ENCODE measurements at regions not wholly inside any gene's neighbourhood (a gene's known extent, or its start where the extent isn't known, plus 50 kb on each side); places are given as distances from the start of the nearest gene placed in this dataset.

- no peak for DNase-seq (ENCODE audit: low spot score)
Observed at GRCh38 chr17:55634702-55635101, 88.0 kb downstream of the TMEM100 start.

DNA sequence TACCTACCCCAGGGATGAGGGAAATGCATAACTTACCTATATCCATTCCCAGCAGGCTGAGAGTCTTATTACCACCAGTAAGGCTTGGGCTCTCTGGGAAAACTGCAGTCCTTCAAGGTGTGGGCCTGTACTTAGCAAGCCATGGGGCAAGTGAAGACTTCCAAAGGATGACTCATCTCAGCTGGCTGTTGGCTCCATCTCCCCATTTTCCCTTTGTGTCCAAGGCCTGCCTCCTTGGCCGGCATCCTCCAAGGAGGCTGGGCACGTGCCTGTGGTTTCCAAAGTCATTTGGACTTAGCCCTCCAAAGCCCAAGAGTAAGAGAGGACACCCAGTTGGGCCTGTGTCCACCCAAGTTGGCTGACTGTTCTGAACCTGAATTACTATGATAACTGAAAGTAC, 89.8 kb downstream of the TMEM100 start:
- no peak for DNase-seq (ENCODE audit: low spot score)

- no peak for DNase-seq (ENCODE audit: low spot score)
Observed at GRCh38 chr17:55632236-55632635, 90.4 kb downstream of the TMEM100 start.

DNA sequence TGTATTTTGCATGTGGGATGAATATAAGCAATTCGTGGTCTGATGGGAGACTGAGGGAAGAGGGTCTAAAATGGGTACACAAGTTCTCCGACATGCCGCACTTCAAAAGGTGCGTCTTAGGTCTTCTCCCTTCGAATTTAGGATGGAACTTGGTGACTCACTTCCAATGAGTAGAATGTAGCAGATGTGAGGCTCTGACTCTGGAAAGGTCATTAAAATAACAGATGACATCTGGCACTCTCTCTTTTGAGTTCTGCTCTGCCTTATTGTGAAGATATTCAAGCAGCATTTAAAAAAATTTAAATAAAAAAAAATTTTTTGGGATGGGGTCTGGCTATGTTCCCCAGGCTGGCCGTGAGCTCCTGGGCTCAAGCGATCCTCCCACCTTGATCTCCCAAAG, 92.7 kb downstream of the TMEM100 start:
- no peak for DNase-seq (ENCODE audit: low spot score)

- no peak for DNase-seq (ENCODE audit: low spot score)
Observed at GRCh38 chr17:55625521-55625920, 97.1 kb downstream of the TMEM100 start.

DNA sequence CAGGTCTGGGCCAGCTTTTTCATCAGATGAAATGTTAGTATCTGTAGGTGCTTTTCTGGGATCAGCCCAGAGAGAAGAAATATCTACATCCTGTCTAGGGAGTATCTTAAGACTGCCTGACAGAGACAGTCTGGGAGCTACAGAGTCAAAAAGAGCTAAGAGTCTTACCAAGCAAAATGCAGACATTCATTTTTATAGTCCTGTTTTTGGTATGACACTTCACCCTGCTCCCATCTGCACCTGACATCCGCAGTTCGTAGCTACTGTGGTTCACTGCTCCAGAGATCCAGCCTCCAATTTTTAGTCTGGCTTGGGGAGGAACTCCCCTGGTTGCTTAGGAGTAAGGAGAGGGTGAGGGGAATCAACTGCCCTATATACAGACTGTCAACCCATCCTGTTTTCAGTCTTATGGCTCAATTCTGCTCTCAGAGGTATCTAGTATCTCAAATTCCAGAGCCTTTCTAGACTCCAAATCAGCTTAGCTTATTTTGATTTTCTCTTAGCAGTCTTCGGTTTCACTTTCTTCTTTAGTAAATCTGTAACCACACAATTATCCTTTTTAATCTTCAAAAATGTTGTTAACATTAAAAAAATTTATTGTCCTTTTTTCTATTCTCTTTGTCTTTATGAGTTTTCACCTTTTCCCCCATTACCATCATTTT, 97.8 kb downstream of the TMEM100 start:
- DNase-seq (ENCODE audit: low spot score), result no peak

DNA sequence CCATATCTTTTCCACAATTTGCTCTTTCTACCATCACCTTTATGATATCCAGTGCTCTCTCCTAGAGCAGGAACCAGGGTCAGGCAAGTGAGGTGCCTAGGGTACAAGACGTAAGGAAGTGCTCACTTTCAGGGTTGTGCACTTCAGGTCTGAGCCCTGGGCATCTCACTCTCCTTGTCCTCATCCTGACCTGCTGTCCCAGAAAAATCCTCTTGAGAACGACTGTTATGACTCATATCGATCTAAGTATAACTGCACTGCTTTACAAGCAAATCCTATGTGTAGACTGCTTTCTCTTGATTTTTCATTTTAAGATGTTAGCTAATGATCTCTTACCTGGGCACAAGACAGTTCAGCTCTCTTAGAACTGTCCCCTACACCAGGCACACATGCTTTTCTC, 100.1 kb downstream of the TMEM100 start:
- DNase-seq (ENCODE audit: low spot score), result no peak

DNA sequence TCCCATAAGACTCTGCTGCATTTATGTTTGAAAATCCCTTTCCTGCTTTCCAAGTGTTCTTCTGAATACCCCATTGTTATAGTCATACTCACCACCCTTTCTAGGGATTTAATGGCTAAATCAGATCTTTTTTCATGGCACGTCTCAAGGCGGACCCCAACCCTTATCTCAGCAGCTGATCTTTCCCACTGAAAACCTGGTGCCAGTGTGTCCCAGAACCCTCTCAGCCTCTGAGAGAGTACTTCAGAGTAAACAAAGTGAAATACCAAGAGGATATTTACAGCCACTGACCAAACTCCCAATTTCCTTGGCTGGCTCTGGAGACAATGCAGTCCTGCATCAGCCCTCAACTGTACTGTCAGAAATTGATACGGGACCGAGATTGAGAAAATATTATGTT, 101.7 kb downstream of the TMEM100 start:
- DNase-seq (ENCODE audit: low spot score), result no peak

- DNase-seq (ENCODE audit: low spot score), result no peak
Observed at GRCh38 chr17:55620023-55620422, 102.6 kb downstream of the TMEM100 start.

DNA sequence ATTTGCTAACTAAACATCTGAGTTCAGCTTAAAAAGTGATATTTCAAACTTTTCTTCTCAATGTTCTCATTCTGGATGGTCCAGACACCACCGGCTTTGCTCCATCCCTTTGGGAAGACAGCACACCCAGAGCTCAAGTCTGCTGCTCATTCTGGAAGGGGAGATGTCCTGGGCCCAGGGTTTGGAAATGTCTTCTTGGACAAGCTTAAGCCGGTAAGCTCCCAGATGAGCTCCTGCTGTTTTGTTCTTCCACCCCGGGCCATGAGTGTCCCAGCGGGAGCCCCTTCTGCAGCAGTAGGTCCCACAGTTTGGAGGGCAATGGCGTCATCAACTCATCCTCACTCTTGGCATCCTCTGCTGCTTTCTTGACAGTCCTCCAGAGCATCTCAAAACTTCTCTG, 105.2 kb downstream of the TMEM100 start:
- DNase-seq (ENCODE audit: low spot score), result no peak

DNA sequence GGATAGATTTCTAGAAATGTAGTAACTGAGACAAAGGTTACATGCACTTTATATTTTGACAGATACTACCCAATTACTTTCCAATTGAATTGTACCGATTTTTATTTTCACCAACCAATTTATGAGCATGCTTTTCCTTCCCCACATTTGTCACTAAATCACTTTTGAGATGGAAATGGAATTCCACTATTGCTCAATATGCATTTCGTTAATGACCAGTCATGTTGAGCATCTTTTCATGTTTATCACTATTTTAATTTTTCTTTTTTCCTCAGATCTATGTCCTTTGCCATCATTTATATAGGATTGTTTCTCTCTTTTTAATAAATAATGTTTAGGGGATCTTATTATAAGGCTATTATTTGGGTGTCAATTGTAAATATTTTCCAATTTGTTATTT, 102.8 kb upstream of the SMIM36 start:
- no peak for DNase-seq (ENCODE audit: low spot score)

- DNase-seq (ENCODE audit: low spot score), result no peak
Observed at GRCh38 chr17:55612691-55613141, 101.5 kb upstream of the SMIM36 start.

GRCh38 chr17:55607731-55608341, 96.6 kb upstream of the SMIM36 start:
- DNase-seq (ENCODE audit: low spot score), result no peak

DNA sequence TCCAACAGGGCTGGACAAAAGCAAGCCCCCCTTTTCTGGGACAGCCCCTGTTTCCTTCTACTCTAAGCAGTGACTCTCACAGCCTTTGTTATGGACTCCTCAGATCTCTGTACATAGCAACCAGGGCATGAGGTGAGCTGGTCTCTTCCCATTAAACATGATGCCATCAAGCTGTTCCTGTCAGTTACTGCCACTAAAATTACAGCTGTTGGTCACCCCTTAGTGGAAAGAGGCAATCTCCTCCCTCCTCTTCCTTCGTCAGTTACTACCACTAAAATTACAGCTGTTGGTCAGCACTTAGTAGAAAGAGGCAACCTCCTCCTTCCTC, 95.2 kb upstream of the SMIM36 start:
- no peak for DNase-seq (ENCODE audit: low spot score)

GRCh38 chr17:55605705-55606487, 94.6 kb upstream of the SMIM36 start:
- DNase-seq (ENCODE audit: low spot score), result no peak

DNA sequence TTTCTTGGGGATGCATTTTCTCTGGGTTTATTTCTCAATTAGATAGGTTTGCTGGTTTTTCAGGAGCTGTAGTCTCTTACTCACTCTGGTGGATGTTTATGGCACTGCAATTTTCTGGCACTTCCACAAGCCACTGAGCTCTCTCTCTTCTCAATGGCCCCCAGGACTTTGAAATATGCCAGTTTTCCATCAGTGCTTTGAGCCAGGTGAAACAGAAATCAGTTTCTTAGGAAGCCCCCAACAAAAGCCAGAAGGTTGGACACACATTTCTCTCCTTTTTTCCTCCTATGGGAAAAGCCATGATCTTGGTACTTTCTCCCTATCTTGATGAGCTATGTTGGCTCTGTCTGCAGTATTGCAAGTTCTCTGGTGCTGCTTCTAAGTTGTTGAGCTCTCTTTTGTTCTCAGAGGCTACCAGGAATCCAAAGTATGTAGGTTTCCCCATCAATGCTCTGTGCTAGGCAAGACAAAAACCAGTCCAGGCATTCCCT, 90.7 kb upstream of the SMIM36 start:
- DNase-seq (ENCODE audit: low spot score), result peak; percentile 27

DNA sequence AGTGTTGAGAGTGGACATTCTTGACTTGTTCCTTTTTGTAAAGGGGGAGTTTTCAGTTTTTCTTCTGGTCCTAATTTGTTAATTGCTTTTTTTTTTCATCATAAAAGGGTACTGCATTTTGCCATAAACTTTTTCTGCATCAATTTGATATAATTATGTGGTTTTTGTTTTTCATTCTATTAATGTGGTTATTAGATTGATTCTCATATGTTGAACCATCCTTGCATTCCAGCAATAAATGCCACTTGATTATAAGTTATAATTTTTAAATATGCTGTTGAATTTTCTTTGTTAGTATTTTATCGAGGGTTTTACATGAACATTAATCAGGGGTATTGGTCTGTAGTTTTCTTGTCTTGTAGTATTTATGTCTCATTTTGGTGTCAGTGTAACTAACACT, 87.2 kb upstream of the SMIM36 start:
- no peak for DNase-seq (ENCODE audit: low spot score)

- DNase-seq (ENCODE audit: low spot score), result no peak
Observed at GRCh38 chr17:55588446-55589242, 77.4 kb upstream of the SMIM36 start.

GRCh38 chr17:55587608-55588139, 76.4 kb upstream of the SMIM36 start:
- DNase-seq (ENCODE audit: low spot score), result no peak

GRCh38 chr17:55585629-55586028, 74.4 kb upstream of the SMIM36 start:
- no peak for DNase-seq (ENCODE audit: low spot score)

- no peak for DNase-seq (ENCODE audit: low spot score)
Observed at GRCh38 chr17:55584861-55585260, 73.6 kb upstream of the SMIM36 start.

DNA sequence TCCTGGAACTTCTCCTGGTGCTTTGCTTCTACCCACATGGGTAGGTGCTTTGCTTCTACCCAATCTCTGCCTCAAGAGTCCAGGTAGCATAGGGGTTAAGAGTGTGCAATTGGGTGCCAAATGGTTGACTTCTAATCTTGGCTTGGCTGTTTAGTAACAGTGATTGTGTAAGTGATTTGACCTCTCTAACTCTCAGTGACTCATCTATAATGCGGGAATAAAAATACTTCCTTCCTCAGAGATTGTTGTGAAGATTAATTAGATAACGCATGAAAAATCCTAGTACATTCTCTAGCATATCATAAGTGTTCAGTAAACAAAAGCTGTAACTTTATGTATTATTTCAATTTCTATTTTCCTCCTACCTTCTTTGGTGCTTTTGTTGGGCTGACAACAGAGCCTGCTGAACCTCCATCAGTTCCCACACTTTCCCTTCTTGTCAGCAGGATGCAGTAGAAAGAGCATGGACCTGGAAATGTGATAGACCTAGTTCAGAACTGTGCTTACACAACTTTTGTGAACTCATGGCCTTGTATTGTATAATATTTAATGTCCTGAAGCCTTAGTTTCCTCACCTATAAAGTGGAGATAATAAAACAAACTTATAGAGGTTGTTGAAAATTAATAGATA, 72.9 kb upstream of the SMIM36 start:
- DNase-seq (ENCODE audit: low spot score), result no peak
